H1 (cell line): ENCODE measurements at regions not wholly inside any gene's neighbourhood (a gene's known extent, or its start where the extent isn't known, plus 50 kb on each side); places are given as distances from the start of the nearest gene placed in this dataset.

ENCODE experiments used
- CTCF ChIA-PET: fragments of 300-600 bp; sonication (Branson Sonifier 250); formaldehyde crosslinking; loops from one replicate; lab custom pipeline; 2021; ENCODE audit not compliant: partially characterized antibody; lab: Charles Lee
- POLR2A ChIA-PET: fragments of 300-600 bp; sonication (Branson Sonifier 250); formaldehyde crosslinking; loops from one replicate; lab custom pipeline; 2021; ENCODE audit warnings: inconsistent platforms; ENCODE audit not compliant: partially characterized antibody; lab: Charles Lee
- DNase-seq, 2 experiments: peaks; one replicate each; pipeline versions ENCODE4 v3.0.0 to v3.0.0-alpha.2; 2010 to 2022; ENCODE audit warnings: low spot score in 2 of 2, low read depth in 1 of 2, mixed read lengths in 1 of 2
- FAIRE-seq: peaks from 2 replicates; lab custom pipeline; 2011; peaks lifted over from hg19 to GRCh38; lab: Jason Lieb, UNC
- H2AFZ ChIP-seq: 2 replicates; pipeline ENCODE4 v1.8.1; 2012; ENCODE audit warnings: low read length, inconsistent platforms
- H2AK5ac ChIP-seq: 2 replicates; pipeline ENCODE4 v1.6.1; 2013; ENCODE audit warnings: low read depth, low read length
- H2BK120ac ChIP-seq: replicated peaks from 2 replicates; pipeline ENCODE3; 2013; ENCODE audit warnings: low read depth, low read length, inconsistent platforms
- H2BK12ac ChIP-seq: 2 replicates; pipeline ENCODE4 v1.6.1; 2013; ENCODE audit warnings: low read depth, low read length
- H2BK15ac ChIP-seq: 2 replicates; pipeline ENCODE4 v1.6.1; 2013; ENCODE audit warnings: low read length
- H2BK20ac ChIP-seq: 2 replicates; pipeline ENCODE4 v1.6.1; 2013; ENCODE audit warnings: low read length
- H2BK5ac ChIP-seq: 2 replicates; pipeline ENCODE4 v1.6.1; 2013; ENCODE audit warnings: low read depth, low read length
- H3K14ac ChIP-seq: 2 replicates; pipeline ENCODE4 v1.6.1; 2013; ENCODE audit warnings: inconsistent platforms; ENCODE audit not compliant: insufficient read length
- H3K18ac ChIP-seq: 2 replicates; pipeline ENCODE4 v1.6.1; 2013; ENCODE audit warnings: low read length; ENCODE audit errors: extremely low read depth
- H3K23ac ChIP-seq: 2 replicates; pipeline ENCODE4 v1.6.1; 2013; ENCODE audit warnings: inconsistent platforms; ENCODE audit not compliant: insufficient read length
- H3K23me2 ChIP-seq: 2 replicates; pipeline ENCODE4 v1.6.1; 2013; ENCODE audit warnings: low read depth, low read length
- H3K27ac ChIP-seq: 2 replicates; pipeline ENCODE4 v1.6.1; 2011; ENCODE audit warnings: low read depth, low read length, inconsistent platforms
- H3K27me3 ChIP-seq, 4 experiments: replicated peaks in 1 of 4; 1 replicate in 1 of 4; 2 replicates in 3 of 4; pipeline versions ENCODE4 v1.6.1 to v1.8.1; 2011 to 2013; ENCODE audit warnings: low read length in 3 of 4, mild to moderate bottlenecking in 3 of 4, inconsistent platforms in 2 of 4, mixed read lengths in 2 of 4, moderate library complexity in 1 of 4; ENCODE audit not compliant: control insufficient read depth in 3 of 4, insufficient read depth in 3 of 4; ENCODE audit errors: extremely low read depth in 1 of 4
- H3K36me3 ChIP-seq, 4 experiments: 2 replicates each; pipeline versions ENCODE4 v1.6.1 to v1.8.1; 2011 to 2013; ENCODE audit warnings: mild to moderate bottlenecking in 4 of 4, low read length in 3 of 4, moderate library complexity in 2 of 4, control low read depth in 1 of 4, inconsistent platforms in 1 of 4; ENCODE audit not compliant: insufficient read depth in 4 of 4, control insufficient read depth in 2 of 4
- H3K4ac ChIP-seq: replicated peaks from 2 replicates; pipeline ENCODE3; 2013; ENCODE audit warnings: low read length, low read depth, mixed read lengths, inconsistent platforms; ENCODE audit not compliant: insufficient read length
- H3K4me1 ChIP-seq, 4 experiments: replicated peaks in 1 of 4; 1 replicate in 1 of 4; 2 replicates in 3 of 4; pipeline versions ENCODE4 v1.6.1 to v1.8.1; 2011 to 2013; ENCODE audit warnings: low read length in 3 of 4, inconsistent platforms in 2 of 4, mixed read lengths in 1 of 4; ENCODE audit not compliant: insufficient read depth in 4 of 4, control insufficient read depth in 3 of 4
- H3K4me2 ChIP-seq, 2 experiments: 2 replicates each; pipeline versions ENCODE4 v1.6.1 to v1.8.1; 2011 to 2013; ENCODE audit warnings: low read depth in 2 of 2, low read length in 2 of 2, control low read depth in 1 of 2, inconsistent platforms in 1 of 2, mild to moderate bottlenecking in 1 of 2; ENCODE audit not compliant: insufficient read depth in 1 of 2
- H3K4me3 ChIP-seq, 4 experiments: fragments of 200-600, 300-600 bp in 1 of 4; sonication (generic), shearing (Covaris generic), sonication (Bioruptor Twin) in 1 of 4; 2 replicates each; pipeline versions ENCODE4 v1.5.1 to v1.8.1; 2011 to 2016; ENCODE audit warnings: low read length in 4 of 4, low read depth in 3 of 4, control low read depth in 2 of 4, inconsistent platforms in 2 of 4, mild to moderate bottlenecking in 2 of 4, mixed read lengths in 1 of 4, moderate library complexity in 1 of 4; ENCODE audit not compliant: insufficient read depth in 2 of 4; ENCODE audit errors: extremely low read depth in 1 of 4
- H3K56ac ChIP-seq: replicated peaks from 2 replicates; pipeline ENCODE3; 2013; ENCODE audit warnings: low read depth, mild to moderate bottlenecking, mixed read lengths, low read length, inconsistent platforms; ENCODE audit not compliant: insufficient read length
- H3K79me1 ChIP-seq: 2 replicates; pipeline ENCODE4 v1.6.1; 2013; ENCODE audit warnings: low read depth, low read length, control low read depth
- H3K79me2 ChIP-seq, 2 experiments: 2 replicates each; pipeline versions ENCODE4 v1.6.1 to v1.8.1; 2012 to 2013; ENCODE audit warnings: low read length in 2 of 2, mild to moderate bottlenecking in 2 of 2, inconsistent platforms in 1 of 2; ENCODE audit not compliant: insufficient read depth in 2 of 2, control insufficient read depth in 1 of 2
- H3K9ac ChIP-seq, 4 experiments: replicated peaks in 1 of 4; 1 replicate in 1 of 4; 2 replicates in 3 of 4; pipeline versions ENCODE4 v1.6.1 to v1.8.1; 2011 to 2013; ENCODE audit warnings: low read depth in 3 of 4, low read length in 3 of 4, control low read depth in 2 of 4, mild to moderate bottlenecking in 2 of 4, moderate library complexity in 2 of 4, inconsistent platforms in 1 of 4; ENCODE audit errors: extremely low read depth in 1 of 4
- H3K9me3 ChIP-seq, 2 experiments: 2 replicates each; pipeline versions ENCODE4 v1.6.1 to v1.8.1; 2012 to 2013; ENCODE audit warnings: mild to moderate bottlenecking in 2 of 2, moderate library complexity in 2 of 2, control low read depth in 1 of 2, inconsistent platforms in 1 of 2, low read depth in 1 of 2, low read length in 1 of 2, mixed read lengths in 1 of 2; ENCODE audit not compliant: insufficient read depth in 2 of 2
- H4K20me1 ChIP-seq, 2 experiments: replicated peaks in 1 of 2; 2 replicates each; pipeline versions ENCODE3 to v1.8.1; 2011 to 2013; ENCODE audit warnings: inconsistent platforms in 2 of 2, low read length in 2 of 2, mild to moderate bottlenecking in 1 of 2; ENCODE audit not compliant: insufficient read depth in 2 of 2, control insufficient read depth in 1 of 2
- H4K5ac ChIP-seq: 2 replicates; pipeline ENCODE4 v1.6.1; 2013; ENCODE audit warnings: low read length, low read depth, mixed read lengths, inconsistent platforms; ENCODE audit not compliant: insufficient read length
- H4K8ac ChIP-seq: 2 replicates; pipeline ENCODE4 v1.8.0; 2013; ENCODE audit warnings: mild to moderate bottlenecking, moderate library complexity, low read length, inconsistent platforms; ENCODE audit not compliant: insufficient read depth; ENCODE audit errors: extremely low read depth
- H4K91ac ChIP-seq: replicated peaks from 2 replicates; pipeline ENCODE3; 2013; ENCODE audit warnings: low read length, mixed read lengths, inconsistent platforms; ENCODE audit not compliant: insufficient read length
- BCL11A ChIP-seq, 2 experiments: IDR thresholded peaks; one replicate each; pipeline ENCODE4 v1.6.1; 2011; ENCODE audit warnings: low read depth in 2 of 2, low read length in 2 of 2, mild to moderate bottlenecking in 2 of 2
- E2F6 ChIP-seq: IDR thresholded peaks from 2 replicates; pipeline ENCODE4 v1.6.1; 2012; ENCODE audit warnings: inconsistent platforms
- EP300 ChIP-seq, 2 experiments: IDR thresholded peaks; 1 replicate in 1 of 2; 2 replicates in 1 of 2; pipeline ENCODE4 v1.6.1; 2011 to 2012; ENCODE audit warnings: low read depth in 2 of 2, low read length in 2 of 2, mild to moderate bottlenecking in 2 of 2, borderline replicate concordance in 1 of 2, inconsistent platforms in 1 of 2, moderate library complexity in 1 of 2
- NANOG ChIP-seq: IDR thresholded peaks from 2 replicates; pipeline ENCODE4 v1.6.1; 2011; ENCODE audit warnings: low read length, low read depth, mild to moderate bottlenecking, inconsistent platforms; ENCODE audit not compliant: insufficient read depth, poor library complexity, severe bottlenecking
- SIN3A ChIP-seq, 2 experiments: IDR thresholded peaks in 1 of 2; conservative IDR thresholded peaks in 1 of 2; 2 replicates each; pipeline ENCODE4 v1.6.1; 2011 to 2012; ENCODE audit warnings: low read length in 2 of 2, improper control_type of control experiment in 1 of 2, low read depth in 1 of 2, mild to moderate bottlenecking in 1 of 2
- SP2 ChIP-seq: IDR thresholded peaks from 2 replicates; pipeline ENCODE4 v1.6.1; 2012; ENCODE audit warnings: mild to moderate bottlenecking, low read length, inconsistent platforms
- WGBS, 2 experiments: shearing (Covaris generic) in 1 of 2; methylation state at CpG; one replicate each; pipeline versions ENCODE4 v1.1.6 to v1.1.7; 2013 to 2015; ENCODE audit warnings: low lambda C conversion rate in 2 of 2, mixed read lengths in 2 of 2, inconsistent platforms in 1 of 2, low coverage in 1 of 2, missing lambda C conversion rate in 1 of 2; ENCODE audit not compliant: insufficient replicate concordance in 2 of 2, insufficient coverage in 1 of 2, insufficient read length in 1 of 2; ENCODE audit errors: extremely low coverage in 1 of 2, missing lambda C conversion rate in 1 of 2; 5-methylcytosine and 5-hydroxymethylcytosine counted together

GRCh38 chr1:103960045-103960444, 210.3 kb downstream of the AMY1C start:
- H3K56ac ChIP-seq: no peak overlapping the region
- no peaks in the 10 kb centered on the region for H3K4me1 ChIP-seq
- no peak for FAIRE-seq
- H3K27ac ChIP-seq: no peak overlapping the region
- POLR2A ChIA-PET: interaction anchor here (0.6 kb wide), 1 partner anchor 14 kb away, joined by 3 read pairs; no protein-coding TSS in a partner anchor
- no peaks in the 10 kb centered on the region for H3K79me2 ChIP-seq
- H2BK5ac ChIP-seq: no peak overlapping the region
- H3K79me1 ChIP-seq: no peaks in the 10 kb centered on the region
- H3K9me3 ChIP-seq: no peaks in the 10 kb centered on the region
- H2AFZ ChIP-seq: no peak overlapping the region
- no peak overlapping the region; the same call in 1 of the 2 replicates for H4K8ac ChIP-seq
- no peak overlapping the region for H3K23ac ChIP-seq
- no peaks in the 10 kb centered on the region for H4K20me1 ChIP-seq
- H4K91ac ChIP-seq: no peak overlapping the region
- H2BK120ac ChIP-seq: no peak overlapping the region
- H3K4me2 ChIP-seq: no peak overlapping the region
- DNase-seq: no peak
- no peaks in the 10 kb centered on the region for H3K23me2 ChIP-seq
- H3K14ac ChIP-seq: no peak overlapping the region
- H4K5ac ChIP-seq: no peak overlapping the region
- H2BK20ac ChIP-seq: no peak overlapping the region
- CTCF ChIA-PET: interaction anchor here (0.8 to 1.8 kb wide), 5 partner anchors 11 to 173 kb away, joined by 3 to 6 read pairs (median 4); no protein-coding TSS in a partner anchor
- no peak overlapping the region for H3K4me3 ChIP-seq
- H3K4ac ChIP-seq: no peak overlapping the region
- 90% methylated on average over 3 of the region's 3 CpGs; no CpG with 5 or more reads in 1 of the 2 experiments for WGBS, 2 experiments
- no peak overlapping the region for H3K9ac ChIP-seq
- no peak overlapping the region for H3K18ac ChIP-seq
- H3K36me3 ChIP-seq: no peaks in the 10 kb centered on the region
- H2BK15ac ChIP-seq: no peak overlapping the region
- no peaks in the 10 kb centered on the region for H3K27me3 ChIP-seq
- no peak overlapping the region for H2BK12ac ChIP-seq
- H2AK5ac ChIP-seq: no peak overlapping the region
- TF ChIP-seq SIN3A (conservative IDR thresholded peaks at IDR 0.05 in 1 of 2, IDR thresholded peaks at IDR 0.05 in 1 of 2; ENCODE audit: low read depth in 1 of 2, low read length in 2 of 2) (no peak), EP300 (IDR thresholded peaks at IDR 0.05; ENCODE audit: borderline replicate concordance in 1 of 2, low read depth in 2 of 2, low read length in 2 of 2) (no peak), E2F6 (no peak), SP2 (no peak), BCL11A (IDR thresholded peaks at IDR 0.05; ENCODE audit: low read depth in 2 of 2, low read length in 2 of 2) (no peak), NANOG (no peak)
